WTC11 (cell line): ENCODE measurements at regions not wholly inside any gene's neighbourhood (a gene's known extent, or its start where the extent isn't known, plus 50 kb on each side); places are given as distances from the start of the nearest gene placed in this dataset.

Experiments
- ATAC-seq: fragments of 200-7000 bp; cut with Tn5 transposase; 2 replicates; pipeline ENCODE4 v1.10.0; 2021; ENCODE audit warnings: mild to moderate bottlenecking, moderate library complexity
- CTCF ChIA-PET: fragments of 300-600 bp; sonication (Branson Sonifier 250); formaldehyde crosslinking; loops from one replicate; lab custom pipeline; 2021; ENCODE audit warnings: antibody characterized with exemption; lab: Charles Lee
- POLR2A ChIA-PET: fragments of 350-600 bp; sonication (Branson Sonifier 250); formaldehyde crosslinking; loops from one replicate; lab custom pipeline; 2021; ENCODE audit warnings: antibody characterized with exemption; lab: Charles Lee
- DNase-seq: peaks from one replicate; pipeline ENCODE4 v3.0.0; 2021; ENCODE audit warnings: low spot score
- H3K27ac Mint-ChIP-seq: 2 replicates; pipeline ENCODE4 v1.8.0; 2021; ENCODE audit warnings: mixed read lengths
- H3K27me3 Mint-ChIP-seq: 2 replicates; pipeline ENCODE4 v1.8.0; 2021; ENCODE audit warnings: low read depth, mild to moderate bottlenecking, moderate library complexity, mixed read lengths
- H3K36me3 Mint-ChIP-seq: 2 replicates; pipeline ENCODE4 v1.8.0; 2021; ENCODE audit warnings: mixed read lengths
- H3K4me1 Mint-ChIP-seq: 2 replicates; pipeline ENCODE4 v1.8.0; 2022; ENCODE audit warnings: mixed read lengths
- H3K4me3 Mint-ChIP-seq: 2 replicates; pipeline ENCODE4 v1.8.0; 2021; ENCODE audit warnings: mild to moderate bottlenecking, moderate library complexity, mixed read lengths
- H3K9me3 Mint-ChIP-seq: 2 replicates; pipeline ENCODE4 v1.8.0; 2021; ENCODE audit warnings: mixed read lengths
- AR ChIP-seq: fragments of 250-450 bp; sonication (Bioruptor Pico); IDR thresholded peaks from 2 replicates; pipeline ENCODE4 v1.9.0; 2021; ENCODE audit warnings: mild to moderate bottlenecking
- ATF3 ChIP-seq: sonication (generic); formaldehyde crosslinking; conservative IDR thresholded peaks from 2 replicates; pipeline ENCODE4 v1.8.1; 2022; ENCODE audit warnings: mild to moderate bottlenecking, missing genetic modification reagents
- CTCF ChIP-seq: fragments of 200-600 bp; IDR thresholded peaks from 2 replicates; pipeline ENCODE4 v1.8.0; 2022; ENCODE audit warnings: antibody characterized with exemption
- E2F5 ChIP-seq: sonication (generic); formaldehyde crosslinking; IDR thresholded peaks from 2 replicates; pipeline ENCODE4 v1.8.1; 2022; ENCODE audit warnings: mild to moderate bottlenecking, moderate library complexity, missing genetic modification reagents
- ELF4 ChIP-seq: sonication (generic); formaldehyde crosslinking; IDR thresholded peaks from 2 replicates; pipeline ENCODE4 v1.8.1; 2022; ENCODE audit warnings: low read depth, mild to moderate bottlenecking, moderate library complexity, missing genetic modification reagents
- ETV6 ChIP-seq: sonication (generic); formaldehyde crosslinking; IDR thresholded peaks from 2 replicates; pipeline ENCODE4 v1.8.1; 2022; ENCODE audit warnings: mild to moderate bottlenecking, missing genetic modification reagents
- FOXJ3 ChIP-seq: sonication (generic); formaldehyde crosslinking; IDR thresholded peaks from 2 replicates; pipeline ENCODE4 v1.9.0; 2021; ENCODE audit warnings: missing genetic modification reagents, mild to moderate bottlenecking, borderline replicate concordance
- IRF2 ChIP-seq: sonication (generic); formaldehyde crosslinking; IDR thresholded peaks from 2 replicates; pipeline ENCODE4 v1.8.0; 2022; ENCODE audit warnings: low read depth, missing genetic modification reagents, borderline replicate concordance
- MAX ChIP-seq: sonication (generic); formaldehyde crosslinking; IDR thresholded peaks from 2 replicates; pipeline ENCODE4 v1.8.0; 2022; ENCODE audit warnings: mild to moderate bottlenecking, missing genetic modification reagents
- MXD4 ChIP-seq: fragments of 250-450 bp; sonication (Bioruptor Pico); IDR thresholded peaks from 2 replicates; pipeline ENCODE4 v1.8.0; 2021; ENCODE audit warnings: mild to moderate bottlenecking, moderate library complexity, borderline replicate concordance
- SP1 ChIP-seq: sonication (generic); formaldehyde crosslinking; conservative IDR thresholded peaks from 2 replicates; pipeline ENCODE4 v1.8.1; 2022; ENCODE audit warnings: missing genetic modification reagents
- TEAD4 ChIP-seq: sonication (generic); formaldehyde crosslinking; IDR thresholded peaks from 2 replicates; pipeline ENCODE4 v1.8.0; 2022; ENCODE audit warnings: mild to moderate bottlenecking, missing genetic modification reagents
- TP53 ChIP-seq: sonication (generic); formaldehyde crosslinking; IDR thresholded peaks from 2 replicates; pipeline ENCODE4 v1.8.1; 2023; ENCODE audit warnings: mild to moderate bottlenecking, missing genetic modification reagents
- ZBTB43 ChIP-seq: sonication (generic); formaldehyde crosslinking; IDR thresholded peaks from 2 replicates; pipeline ENCODE4 v1.8.1; 2023; ENCODE audit warnings: mild to moderate bottlenecking, missing genetic modification reagents
- ZNF232 ChIP-seq: sonication (generic); formaldehyde crosslinking; IDR thresholded peaks from 2 replicates; pipeline ENCODE4 v1.8.0; 2022; ENCODE audit warnings: mild to moderate bottlenecking, missing genetic modification reagents
- ZNF263 ChIP-seq: sonication (generic); formaldehyde crosslinking; IDR thresholded peaks from 2 replicates; pipeline ENCODE4 v1.8.1; 2022; ENCODE audit warnings: low read depth, mild to moderate bottlenecking, moderate library complexity, missing genetic modification reagents
- ZNF317 ChIP-seq: sonication (generic); formaldehyde crosslinking; IDR thresholded peaks from 2 replicates; pipeline ENCODE4 v1.8.1; 2023; ENCODE audit warnings: low read depth, mild to moderate bottlenecking, moderate library complexity, missing genetic modification reagents, borderline replicate concordance
- ZSCAN18 ChIP-seq: fragments of 250-450 bp; sonication (Bioruptor Pico); IDR thresholded peaks from 2 replicates; pipeline ENCODE4 v2.1.2; 2022; ENCODE audit warnings: mild to moderate bottlenecking, moderate library complexity

- Mint-ChIP-seq H3K4me3 (no peak overlapping the region), H3K27me3 (no peaks in the 10 kb centered on the region; the same call in 1 of the 2 replicates), H3K4me1 (peaks cover 8% of the 10 kb centered on the region), H3K36me3 (no peaks in the 10 kb centered on the region), H3K27ac (no peak overlapping the region), H3K9me3 (no peaks in the 10 kb centered on the region)
- no peak for TF ChIP-seq ZNF317 (CRISPR knock-in tag)
- TF ChIP-seq TP53 (CRISPR knock-in tag): no peak
- no peak for TF ChIP-seq FOXJ3 (CRISPR knock-in tag)
- TF ChIP-seq ZSCAN18 (CRISPR knock-in tag): no peak
- TF ChIP-seq ATF3 (CRISPR knock-in tag): no peak
- TF ChIP-seq SP1 (CRISPR knock-in tag): no peak
- no peak for TF ChIP-seq ZBTB43 (CRISPR knock-in tag)
- no peak for TF ChIP-seq MAX (CRISPR knock-in tag)
- TF ChIP-seq IRF2: no peak
- TF ChIP-seq MXD4: no peak
- TF ChIP-seq E2F5 (CRISPR knock-in tag): no peak
- TF ChIP-seq TEAD4 (CRISPR knock-in tag): no peak
- TF ChIP-seq AR (CRISPR knock-in tag): no peak
- TF ChIP-seq ZNF232 (CRISPR knock-in tag): no peak
- TF ChIP-seq ELF4 (CRISPR knock-in tag): no peak
- no peak for TF ChIP-seq ETV6 (CRISPR knock-in tag)
- CTCF ChIA-PET: no interaction called here
- POLR2A ChIA-PET: no interaction called here
- DNase-seq (no peak), ATAC-seq (no peak)
Observed at GRCh38 chr10:78314651-78315050, 281.0 kb downstream of the RPS24 start.

GRCh38 chr10:78316451-78316931 is 282.8 kb downstream of the RPS24 start:
- H3K27me3 Mint-ChIP-seq: no peaks in the 10 kb centered on the region
- TF ChIP-seq ZNF263 (CRISPR knock-in tag): no peak
- no peak for TF ChIP-seq CTCF
- CTCF ChIA-PET: no interaction called here
- no peak overlapping the region for H3K4me3 Mint-ChIP-seq
- POLR2A ChIA-PET: no interaction called here
- ATAC-seq: no peak
- H3K9me3 Mint-ChIP-seq: no peaks in the 10 kb centered on the region
- H3K36me3 Mint-ChIP-seq: no peaks in the 10 kb centered on the region
- peaks cover 13% of the 10 kb centered on the region for H3K4me1 Mint-ChIP-seq
- DNase-seq: no peak
- H3K27ac Mint-ChIP-seq: no peak overlapping the region
